Thyroid gland (tissue), 4 donors: ENCODE measurements at regions not wholly inside any gene's neighbourhood (a gene's known extent, or its start where the extent isn't known, plus 50 kb on each side); places are given as distances from the start of the nearest gene placed in this dataset.

Source experiments
- POLR2A ChIP-seq, 2 donors: fragments of 450-650 bp; IDR thresholded peaks; one replicate each; pipeline ENCODE4 v1.6.1; 2017; ENCODE audit warnings: antibody characterized with exemption in 2 of 2, mild to moderate bottlenecking in 2 of 2, moderate library complexity in 1 of 2
- TF ChIP-seq, protein P1 (sequence below), 6 experiments: fragments of 200-600 bp in 3 of 6; fragments of 450-650 bp in 3 of 6; sonication (generic) in 3 of 6; IDR thresholded peaks; one replicate each; pipeline ENCODE4 v1.5.1; 2016 to 2019; ENCODE audit warnings: antibody characterized with exemption in 6 of 6, mild to moderate bottlenecking in 2 of 6, inconsistent platforms in 1 of 6, moderate library complexity in 1 of 6

GRCh38 chr2:171630812-171631626 is 56.2 kb upstream of the DYNC1I2 start:
- no peak for TF ChIP-seq POLR2A (IDR thresholded peaks at IDR 0.05)
- TF ChIP-seq, protein P1, sequence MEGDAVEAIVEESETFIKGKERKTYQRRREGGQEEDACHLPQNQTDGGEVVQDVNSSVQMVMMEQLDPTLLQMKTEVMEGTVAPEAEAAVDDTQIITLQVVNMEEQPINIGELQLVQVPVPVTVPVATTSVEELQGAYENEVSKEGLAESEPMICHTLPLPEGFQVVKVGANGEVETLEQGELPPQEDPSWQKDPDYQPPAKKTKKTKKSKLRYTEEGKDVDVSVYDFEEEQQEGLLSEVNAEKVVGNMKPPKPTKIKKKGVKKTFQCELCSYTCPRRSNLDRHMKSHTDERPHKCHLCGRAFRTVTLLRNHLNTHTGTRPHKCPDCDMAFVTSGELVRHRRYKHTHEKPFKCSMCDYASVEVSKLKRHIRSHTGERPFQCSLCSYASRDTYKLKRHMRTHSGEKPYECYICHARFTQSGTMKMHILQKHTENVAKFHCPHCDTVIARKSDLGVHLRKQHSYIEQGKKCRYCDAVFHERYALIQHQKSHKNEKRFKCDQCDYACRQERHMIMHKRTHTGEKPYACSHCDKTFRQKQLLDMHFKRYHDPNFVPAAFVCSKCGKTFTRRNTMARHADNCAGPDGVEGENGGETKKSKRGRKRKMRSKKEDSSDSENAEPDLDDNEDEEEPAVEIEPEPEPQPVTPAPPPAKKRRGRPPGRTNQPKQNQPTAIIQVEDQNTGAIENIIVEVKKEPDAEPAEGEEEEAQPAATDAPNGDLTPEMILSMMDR (IDR thresholded peaks at IDR 0.05), result no peak
